SK-N-SH (cell line): ENCODE measurements at regions not wholly inside any gene's neighbourhood (a gene's known extent, or its start where the extent isn't known, plus 50 kb on each side); places are given as distances from the start of the nearest gene placed in this dataset.

Experiments
- CTCF ChIA-PET: fragments of 300-600, 350-600 bp; formaldehyde crosslinking; extraction: SDS; loops from one replicate; lab custom pipeline; 2021; lab: Yijun Ruan, JAX
- POLR2A ChIA-PET: fragments of 350-600 bp; sonication (Branson Sonifier 250); formaldehyde crosslinking; extraction: SDS; loops from one replicate; lab custom pipeline; 2020; ENCODE audit warnings: antibody characterized with exemption, inconsistent platforms; lab: Yijun Ruan, JAX
- DNase-seq: peaks from one replicate; pipeline ENCODE4 v3.0.0; 2012
- H2AFZ ChIP-seq: fragments of 200-600 bp; sonication (generic); 2 replicates; pipeline ENCODE4 v1.8.1; 2016; ENCODE audit warnings: antibody characterized with exemption, mild to moderate bottlenecking, low read depth
- H3F3A ChIP-seq: fragments of 200-600 bp; sonication (generic); replicated peaks from 2 replicates; pipeline ENCODE3; 2016; ENCODE audit warnings: antibody characterized with exemption, mild to moderate bottlenecking; ENCODE audit not compliant: insufficient read depth
- H3K27ac ChIP-seq, 2 experiments: fragments of 200-500 bp in 1 of 2; fragments of 200-600 bp in 1 of 2; sonication (Bioruptor generic) in 1 of 2; sonication (generic), shearing (Covaris generic) in 1 of 2; 2 replicates each; pipeline versions ENCODE4 v1.5.1 to v1.6.1; 2014 to 2016; ENCODE audit warnings: low read depth in 2 of 2, inconsistent platforms in 1 of 2, low read length in 1 of 2, mild to moderate bottlenecking in 1 of 2, mixed read lengths in 1 of 2
- H3K27me3 ChIP-seq: fragments of 200-600 bp; sonication (generic), shearing (Covaris generic); 2 replicates; pipeline ENCODE4 v1.6.1; 2016; ENCODE audit warnings: mixed run types; ENCODE audit not compliant: insufficient read depth
- H3K36me3 ChIP-seq, 2 experiments: fragments of 200-500 bp in 1 of 2; fragments of 200-600 bp in 1 of 2; sonication (Bioruptor generic) in 1 of 2; sonication (generic) in 1 of 2; replicated peaks in 1 of 2; 2 replicates each; pipeline versions ENCODE3 to v1.5.1; 2014 to 2016; ENCODE audit warnings: low read length in 1 of 2, mild to moderate bottlenecking in 1 of 2; ENCODE audit not compliant: insufficient read depth in 2 of 2, control insufficient read depth in 1 of 2
- H3K4me1 ChIP-seq, 2 experiments: fragments of 200-500 bp in 1 of 2; fragments of 200-600 bp in 1 of 2; sonication (Bioruptor generic) in 1 of 2; sonication (generic), shearing (Covaris generic) in 1 of 2; 2 replicates each; pipeline versions ENCODE4 v1.5.1 to v1.6.1; 2014 to 2016; ENCODE audit warnings: low read depth in 1 of 2, low read length in 1 of 2, mixed run types in 1 of 2; ENCODE audit not compliant: insufficient read depth in 2 of 2, control insufficient read depth in 1 of 2
- H3K4me2 ChIP-seq: fragments of 200-600 bp; sonication (generic), shearing (Covaris generic); 2 replicates; pipeline ENCODE4 v1.6.1; 2017; ENCODE audit warnings: mixed run types
- H3K4me3 ChIP-seq, 2 experiments: fragments of 200-500 bp in 1 of 2; fragments of 200-600 bp in 1 of 2; sonication (Bioruptor generic) in 1 of 2; sonication (generic), shearing (Covaris generic) in 1 of 2; 2 replicates each; pipeline versions ENCODE4 v1.5.1 to v1.8.1; 2014 to 2016; ENCODE audit warnings: low read depth in 2 of 2, inconsistent platforms in 1 of 2, low read length in 1 of 2, mild to moderate bottlenecking in 1 of 2, mixed read lengths in 1 of 2, moderate library complexity in 1 of 2
- H3K79me2 ChIP-seq: fragments of 200-600 bp; sonication (generic); 2 replicates; pipeline ENCODE4 v1.8.1; 2017; ENCODE audit warnings: mild to moderate bottlenecking; ENCODE audit not compliant: insufficient read depth
- H3K9ac ChIP-seq: fragments of 200-600 bp; sonication (generic); 2 replicates; pipeline ENCODE4 v1.6.1; 2017; ENCODE audit warnings: mixed run types
- H3K9me2 ChIP-seq: fragments of 200-600 bp; sonication (generic); 2 replicates; pipeline ENCODE4 v1.6.1; 2017; ENCODE audit warnings: mixed run types
- H3K9me3 ChIP-seq: fragments of 200-600 bp; sonication (generic); 2 replicates; pipeline ENCODE4 v1.6.1; 2017; ENCODE audit warnings: mixed run types, mild to moderate bottlenecking, moderate library complexity
- H4K20me1 ChIP-seq: fragments of 200-600 bp; sonication (generic); 2 replicates; pipeline ENCODE4 v1.6.1; 2017; ENCODE audit warnings: mild to moderate bottlenecking, mixed run types; ENCODE audit not compliant: insufficient read depth
- GABPA ChIP-seq: IDR thresholded peaks from 2 replicates; pipeline ENCODE4 v1.4.0; 2012; ENCODE audit warnings: low read depth, mild to moderate bottlenecking
- GATA2 ChIP-seq: sonication (generic); formaldehyde crosslinking; IDR thresholded peaks from 2 replicates; pipeline ENCODE4 v1.5.0; 2020; ENCODE audit warnings: mild to moderate bottlenecking, missing genetic modification reagents
- MXI1 ChIP-seq: IDR thresholded peaks from 2 replicates; pipeline ENCODE4 v1.6.1; 2012; ENCODE audit warnings: mild to moderate bottlenecking, low read depth, low read length, improper control_type of control experiment
- NRF1 ChIP-seq: IDR thresholded peaks from 2 replicates; pipeline ENCODE4 v1.6.1; 2012; ENCODE audit warnings: low read depth, mild to moderate bottlenecking, low read length
- RCOR1 ChIP-seq: fragments of 150-350 bp; IDR thresholded peaks from 2 replicates; pipeline ENCODE4 v1.6.1; 2017; ENCODE audit warnings: antibody characterized with exemption, low read length
- RFX5 ChIP-seq: IDR thresholded peaks from 2 replicates; pipeline ENCODE4 v1.6.1; 2012; ENCODE audit warnings: mild to moderate bottlenecking, improper control_type of control experiment, low read length
- RXRA ChIP-seq: IDR thresholded peaks from 2 replicates; pipeline ENCODE4 v1.4.0; 2012; ENCODE audit warnings: low read depth, mild to moderate bottlenecking, borderline replicate concordance
- SIN3A ChIP-seq: IDR thresholded peaks from 2 replicates; pipeline ENCODE4 v1.6.1; 2012; ENCODE audit warnings: low read depth, mild to moderate bottlenecking, low read length, moderate library complexity, borderline replicate concordance
- SMC3 ChIP-seq: IDR thresholded peaks from 2 replicates; pipeline ENCODE4 v1.6.1; 2012; ENCODE audit warnings: low read depth, low read length, improper control_type of control experiment
- WGBS: methylation state at CpG from one replicate; pipeline ENCODE4 v1.1.6; 2017; ENCODE audit warnings: low lambda C conversion rate; 5-methylcytosine and 5-hydroxymethylcytosine counted together
- TF ChIP-seq, protein P1 (sequence below): fragments of 200-600 bp; sonication (generic); IDR thresholded peaks from 2 replicates; pipeline ENCODE4 v1.6.1; 2017; ENCODE audit warnings: antibody characterized with exemption, mild to moderate bottlenecking, moderate library complexity
- TF ChIP-seq, protein P2 (sequence below): IDR thresholded peaks from 2 replicates; pipeline ENCODE4 v1.4.0; 2012; ENCODE audit warnings: low read depth
- TF ChIP-seq, protein P3 (sequence below): fragments of 150-350 bp; IDR thresholded peaks from 2 replicates; pipeline ENCODE4 v1.6.1; 2017; ENCODE audit warnings: antibody characterized with exemption, low read length, low read depth, borderline replicate concordance
- TF ChIP-seq, protein P4 (sequence below): IDR thresholded peaks from 2 replicates; pipeline ENCODE4 v1.4.0; 2012; ENCODE audit warnings: low read depth, borderline replicate concordance

DNA sequence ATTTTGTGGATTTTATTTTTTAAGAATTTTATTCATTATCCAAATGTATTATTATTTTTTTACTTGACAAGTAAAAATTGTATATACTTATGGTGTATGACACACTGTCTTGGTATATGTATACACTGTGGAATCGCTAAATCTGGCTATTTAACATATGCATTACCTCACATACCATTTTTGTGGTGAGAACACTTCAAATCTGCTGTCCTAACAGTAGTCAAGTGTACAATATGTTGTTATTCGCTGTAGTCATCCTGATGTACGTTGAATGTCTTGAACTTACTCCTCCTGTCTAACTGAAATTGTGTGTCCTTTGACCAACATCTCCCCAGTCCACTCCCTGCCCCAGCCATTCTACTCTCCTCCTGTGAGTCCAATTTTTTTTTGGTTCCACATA lies 153.2 kb upstream of the PTPRM start (continued):
- TF ChIP-seq, protein P1, sequence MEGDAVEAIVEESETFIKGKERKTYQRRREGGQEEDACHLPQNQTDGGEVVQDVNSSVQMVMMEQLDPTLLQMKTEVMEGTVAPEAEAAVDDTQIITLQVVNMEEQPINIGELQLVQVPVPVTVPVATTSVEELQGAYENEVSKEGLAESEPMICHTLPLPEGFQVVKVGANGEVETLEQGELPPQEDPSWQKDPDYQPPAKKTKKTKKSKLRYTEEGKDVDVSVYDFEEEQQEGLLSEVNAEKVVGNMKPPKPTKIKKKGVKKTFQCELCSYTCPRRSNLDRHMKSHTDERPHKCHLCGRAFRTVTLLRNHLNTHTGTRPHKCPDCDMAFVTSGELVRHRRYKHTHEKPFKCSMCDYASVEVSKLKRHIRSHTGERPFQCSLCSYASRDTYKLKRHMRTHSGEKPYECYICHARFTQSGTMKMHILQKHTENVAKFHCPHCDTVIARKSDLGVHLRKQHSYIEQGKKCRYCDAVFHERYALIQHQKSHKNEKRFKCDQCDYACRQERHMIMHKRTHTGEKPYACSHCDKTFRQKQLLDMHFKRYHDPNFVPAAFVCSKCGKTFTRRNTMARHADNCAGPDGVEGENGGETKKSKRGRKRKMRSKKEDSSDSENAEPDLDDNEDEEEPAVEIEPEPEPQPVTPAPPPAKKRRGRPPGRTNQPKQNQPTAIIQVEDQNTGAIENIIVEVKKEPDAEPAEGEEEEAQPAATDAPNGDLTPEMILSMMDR, result no peak
- TF ChIP-seq RXRA (no peak), RCOR1 (no peak), SIN3A (no peak), GABPA (no peak), GATA2 (CRISPR knock-in tag) (no peak), RFX5 (no peak), NRF1 (no peak)
- TF ChIP-seq, protein P2, sequence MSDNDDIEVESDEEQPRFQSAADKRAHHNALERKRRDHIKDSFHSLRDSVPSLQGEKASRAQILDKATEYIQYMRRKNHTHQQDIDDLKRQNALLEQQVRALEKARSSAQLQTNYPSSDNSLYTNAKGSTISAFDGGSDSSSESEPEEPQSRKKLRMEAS, result no peak
- TF ChIP-seq, protein P3, sequence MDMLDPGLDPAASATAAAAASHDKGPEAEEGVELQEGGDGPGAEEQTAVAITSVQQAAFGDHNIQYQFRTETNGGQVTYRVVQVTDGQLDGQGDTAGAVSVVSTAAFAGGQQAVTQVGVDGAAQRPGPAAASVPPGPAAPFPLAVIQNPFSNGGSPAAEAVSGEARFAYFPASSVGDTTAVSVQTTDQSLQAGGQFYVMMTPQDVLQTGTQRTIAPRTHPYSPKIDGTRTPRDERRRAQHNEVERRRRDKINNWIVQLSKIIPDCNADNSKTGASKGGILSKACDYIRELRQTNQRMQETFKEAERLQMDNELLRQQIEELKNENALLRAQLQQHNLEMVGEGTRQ, result no peak

DNA sequence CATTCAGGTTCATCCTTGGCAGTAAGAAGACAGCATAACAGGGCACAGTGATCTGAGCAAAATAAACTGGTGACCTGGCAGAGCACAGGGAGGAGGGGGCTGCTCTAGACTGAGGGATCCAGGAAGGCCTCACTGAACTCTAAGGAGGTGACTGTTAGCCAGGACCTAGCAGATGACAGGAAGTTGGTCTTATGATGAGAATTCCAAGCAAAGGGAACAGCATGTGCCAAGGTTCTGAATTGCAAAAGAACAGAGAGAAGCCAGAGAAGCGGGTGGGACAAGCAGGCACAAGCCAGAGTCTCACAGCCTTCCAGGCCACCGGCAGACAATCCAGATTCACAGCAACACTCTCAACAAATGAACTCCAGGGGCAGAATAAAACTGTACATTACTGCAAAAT lies 152.7 kb upstream of the PTPRM start:
- Histone ChIP-seq H3K9ac (no peak overlapping the region), H3K36me3 (no peaks in the 10 kb centered on the region), H3K4me3 (no peak overlapping the region), H3K9me2 (no peaks in the 10 kb centered on the region), H3F3A (no peaks in the 10 kb centered on the region), H3K9me3 (no peaks in the 10 kb centered on the region), H2AFZ (no peak overlapping the region), H4K20me1 (no peaks in the 10 kb centered on the region), H3K4me1 (no peaks in the 10 kb centered on the region; a peak in 1 of 4 replicates), H3K27ac (no peak overlapping the region), H3K27me3 (no peaks in the 10 kb centered on the region), H3K79me2 (no peaks in the 10 kb centered on the region), H3K4me2 (no peak overlapping the region)
- no peak for DNase-seq
- ChIA-PET POLR2A (no interaction called here), CTCF (no interaction called here)
- 34% methylated on average over 2 of the region's 2 CpGs for WGBS
- TF ChIP-seq SMC3 (no peak), RFX5 (no peak), MXI1 (no peak), RXRA (no peak)
- TF ChIP-seq, protein P4, sequence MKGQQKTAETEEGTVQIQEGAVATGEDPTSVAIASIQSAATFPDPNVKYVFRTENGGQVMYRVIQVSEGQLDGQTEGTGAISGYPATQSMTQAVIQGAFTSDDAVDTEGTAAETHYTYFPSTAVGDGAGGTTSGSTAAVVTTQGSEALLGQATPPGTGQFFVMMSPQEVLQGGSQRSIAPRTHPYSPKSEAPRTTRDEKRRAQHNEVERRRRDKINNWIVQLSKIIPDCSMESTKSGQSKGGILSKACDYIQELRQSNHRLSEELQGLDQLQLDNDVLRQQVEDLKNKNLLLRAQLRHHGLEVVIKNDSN, result no peak
